GM21360 (cell line): ENCODE measurements at regions not wholly inside any gene's neighbourhood (a gene's known extent, or its start where the extent isn't known, plus 50 kb on each side); places are given as distances from the start of the nearest gene placed in this dataset.
"Not testable (repeated sequence)": the region's sequence is repeated elsewhere in the genome, so short reads cannot be mapped to it uniquely, and the experiment has no call there.

Source experiments
- ATAC-seq: cut with Tn5 transposase; IDR thresholded peaks from one replicate; pipeline ENCODE4 v1.9.1; 2021; ENCODE audit warnings: mild to moderate bottlenecking, moderate library complexity; ENCODE audit not compliant: unreplicated experiment

- no peak for ATAC-seq
These were observed 60.4 kb upstream of the DMRTB1 start for GRCh38 chr1:53398576-53399365.

- not testable (repeated sequence) for ATAC-seq
These were observed 59.6 kb upstream of the DMRTB1 start for GRCh38 chr1:53399370-53400133.

GRCh38 chr1:53400761-53401674, 58.2 kb upstream of the DMRTB1 start:
- no peak for ATAC-seq

GRCh38 chr1:53401813-53402745, 57.1 kb upstream of the DMRTB1 start:
- no peak for ATAC-seq

GRCh38 chr1:53402891-53403655, 56.1 kb upstream of the DMRTB1 start:
- ATAC-seq: no peak

- no peak for ATAC-seq
These were observed 53.5 kb upstream of the DMRTB1 start for GRCh38 chr1:53405737-53406136.

- no peak for ATAC-seq
These were observed 52.5 kb upstream of the DMRTB1 start for GRCh38 chr1:53406551-53407235.

GRCh38 chr1:53408013-53408754, 51.0 kb upstream of the DMRTB1 start:
- no peak for ATAC-seq

GRCh38 chr1:53408755-53409129, 50.5 kb upstream of the DMRTB1 start:
- ATAC-seq: no peak

- ATAC-seq: no peak
These were observed 50.0 kb upstream of the DMRTB1 start for GRCh38 chr1:53409233-53409632.
